ENCODE measurements at regions not wholly inside any gene's neighbourhood (a gene's known extent, or its start where the extent isn't known, plus 50 kb on each side); places are given as distances from the start of the nearest gene placed in this dataset.

GRCh38 chr4:12889054-12889453 is 595.1 kb downstream of the RAB28 start:
- no peak overlapping the region for H3K4me3 Mint-ChIP-seq
- Histone ChIP-seq H3K4me2 (no peak overlapping the region), H2AFZ (no peak overlapping the region), H3K27ac (ENCODE audit: low read depth) (no peak overlapping the region), H3K27me3 (ENCODE audit: insufficient read depth) (no peaks in the 10 kb centered on the region), H3K9me2 (ENCODE audit: insufficient read depth) (peaks cover 13% of the 10 kb centered on the region; the same call in 1 of the 2 replicates), H4K20me1 (replicated peaks; ENCODE audit: insufficient read depth) (no peaks in the 10 kb centered on the region), H3K79me2 (replicated peaks; ENCODE audit: insufficient read depth) (no peaks in the 10 kb centered on the region), H3K36me3 (ENCODE audit: insufficient read depth) (no peaks in the 10 kb centered on the region), H3K4me1 (ENCODE audit: insufficient read depth) (no peaks in the 10 kb centered on the region; the same call in 1 of the 2 replicates), H3K4me3 (no peak overlapping the region), H3F3A (replicated peaks; ENCODE audit: low read depth) (no peaks in the 10 kb centered on the region)
- H3K36me3 Mint-ChIP-seq (ENCODE audit: low read depth): peaks cover 2% of the 10 kb centered on the region; the same call in 2 of the 3 replicates
- peaks cover 14% of the 10 kb centered on the region; the same call in 2 of the 3 replicates for H3K4me1 Mint-ChIP-seq
- no peak overlapping the region for H3K27ac Mint-ChIP-seq
- peaks cover 4% of the 10 kb centered on the region; the same call in 2 of the 3 replicates for H3K9me3 Mint-ChIP-seq
- TF ChIP-seq ZNF114 (CRISPR knock-in tag; IDR thresholded peaks at IDR 0.05) (no peak), CREB1 (CRISPR knock-in tag; IDR thresholded peaks at IDR 0.05; ENCODE audit: low read depth) (no peak), NANOG (IDR thresholded peaks at IDR 0.05; ENCODE audit: borderline replicate concordance) (no peak), STAT1 (IDR thresholded peaks at IDR 0.05; ENCODE audit: unreplicated experiment) (no peak), EZH2phosphoT487 (IDR thresholded peaks at IDR 0.05; ENCODE audit: unreplicated experiment) (no peak), CTCF (conservative IDR thresholded peaks at IDR 0.05; ENCODE audit: low read depth in 2 of 2) (no peak), ZNF331 (CRISPR knock-in tag; IDR thresholded peaks at IDR 0.05; ENCODE audit: low read depth) (no peak), EZH2 (IDR thresholded peaks at IDR 0.05; ENCODE audit: low read depth, unreplicated experiment) (no peak), POLR2AphosphoS5 (IDR thresholded peaks at IDR 0.05; ENCODE audit: low read depth) (no peak), JUNB (IDR thresholded peaks at IDR 0.05; ENCODE audit: unreplicated experiment) (no peak)
- TF ChIP-seq, protein P1, sequence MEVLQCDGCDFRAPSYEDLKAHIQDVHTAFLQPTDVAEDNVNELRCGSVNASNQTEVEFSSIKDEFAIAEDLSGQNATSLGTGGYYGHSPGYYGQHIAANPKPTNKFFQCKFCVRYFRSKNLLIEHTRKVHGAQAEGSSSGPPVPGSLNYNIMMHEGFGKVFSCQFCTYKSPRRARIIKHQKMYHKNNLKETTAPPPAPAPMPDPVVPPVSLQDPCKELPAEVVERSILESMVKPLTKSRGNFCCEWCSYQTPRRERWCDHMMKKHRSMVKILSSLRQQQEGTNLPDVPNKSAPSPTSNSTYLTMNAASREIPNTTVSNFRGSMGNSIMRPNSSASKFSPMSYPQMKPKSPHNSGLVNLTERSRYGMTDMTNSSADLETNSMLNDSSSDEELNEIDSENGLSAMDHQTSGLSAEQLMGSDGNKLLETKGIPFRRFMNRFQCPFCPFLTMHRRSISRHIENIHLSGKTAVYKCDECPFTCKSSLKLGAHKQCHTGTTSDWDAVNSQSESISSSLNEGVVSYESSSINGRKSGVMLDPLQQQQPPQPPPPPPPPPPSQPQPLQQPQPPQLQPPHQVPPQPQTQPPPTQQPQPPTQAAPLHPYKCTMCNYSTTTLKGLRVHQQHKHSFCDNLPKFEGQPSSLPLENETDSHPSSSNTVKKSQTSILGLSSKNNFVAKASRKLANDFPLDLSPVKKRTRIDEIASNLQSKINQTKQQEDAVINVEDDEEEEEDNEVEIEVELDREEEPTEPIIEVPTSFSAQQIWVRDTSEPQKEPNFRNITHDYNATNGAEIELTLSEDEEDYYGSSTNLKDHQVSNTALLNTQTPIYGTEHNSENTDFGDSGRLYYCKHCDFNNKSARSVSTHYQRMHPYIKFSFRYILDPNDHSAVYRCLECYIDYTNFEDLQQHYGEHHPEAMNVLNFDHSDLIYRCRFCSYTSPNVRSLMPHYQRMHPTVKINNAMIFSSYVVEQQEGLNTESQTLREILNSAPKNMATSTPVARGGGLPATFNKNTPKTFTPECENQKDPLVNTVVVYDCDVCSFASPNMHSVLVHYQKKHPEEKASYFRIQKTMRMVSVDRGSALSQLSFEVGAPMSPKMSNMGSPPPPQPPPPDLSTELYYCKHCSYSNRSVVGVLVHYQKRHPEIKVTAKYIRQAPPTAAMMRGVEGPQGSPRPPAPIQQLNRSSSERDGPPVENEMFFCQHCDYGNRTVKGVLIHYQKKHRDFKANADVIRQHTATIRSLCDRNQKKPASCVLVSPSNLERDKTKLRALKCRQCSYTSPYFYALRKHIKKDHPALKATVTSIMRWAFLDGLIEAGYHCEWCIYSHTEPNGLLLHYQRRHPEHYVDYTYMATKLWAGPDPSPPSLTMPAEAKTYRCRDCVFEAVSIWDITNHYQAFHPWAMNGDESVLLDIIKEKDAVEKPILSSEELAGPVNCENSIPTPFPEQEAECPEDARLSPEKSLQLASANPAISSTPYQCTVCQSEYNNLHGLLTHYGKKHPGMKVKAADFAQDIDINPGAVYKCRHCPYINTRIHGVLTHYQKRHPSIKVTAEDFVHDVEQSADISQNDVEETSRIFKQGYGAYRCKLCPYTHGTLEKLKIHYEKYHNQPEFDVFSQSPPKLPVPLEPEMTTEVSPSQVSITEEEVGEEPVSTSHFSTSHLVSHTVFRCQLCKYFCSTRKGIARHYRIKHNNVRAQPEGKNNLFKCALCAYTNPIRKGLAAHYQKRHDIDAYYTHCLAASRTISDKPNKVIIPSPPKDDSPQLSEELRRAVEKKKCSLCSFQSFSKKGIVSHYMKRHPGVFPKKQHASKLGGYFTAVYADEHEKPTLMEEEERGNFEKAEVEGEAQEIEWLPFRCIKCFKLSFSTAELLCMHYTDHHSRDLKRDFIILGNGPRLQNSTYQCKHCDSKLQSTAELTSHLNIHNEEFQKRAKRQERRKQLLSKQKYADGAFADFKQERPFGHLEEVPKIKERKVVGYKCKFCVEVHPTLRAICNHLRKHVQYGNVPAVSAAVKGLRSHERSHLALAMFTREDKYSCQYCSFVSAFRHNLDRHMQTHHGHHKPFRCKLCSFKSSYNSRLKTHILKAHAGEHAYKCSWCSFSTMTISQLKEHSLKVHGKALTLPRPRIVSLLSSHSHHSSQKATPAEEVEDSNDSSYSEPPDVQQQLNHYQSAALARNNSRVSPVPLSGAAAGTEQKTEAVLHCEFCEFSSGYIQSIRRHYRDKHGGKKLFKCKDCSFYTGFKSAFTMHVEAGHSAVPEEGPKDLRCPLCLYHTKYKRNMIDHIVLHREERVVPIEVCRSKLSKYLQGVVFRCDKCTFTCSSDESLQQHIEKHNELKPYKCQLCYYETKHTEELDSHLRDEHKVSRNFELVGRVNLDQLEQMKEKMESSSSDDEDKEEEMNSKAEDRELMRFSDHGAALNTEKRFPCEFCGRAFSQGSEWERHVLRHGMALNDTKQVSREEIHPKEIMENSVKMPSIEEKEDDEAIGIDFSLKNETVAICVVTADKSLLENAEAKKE (CRISPR knock-in tag; IDR thresholded peaks at IDR 0.05): no peak
- TF ChIP-seq, protein P2, sequence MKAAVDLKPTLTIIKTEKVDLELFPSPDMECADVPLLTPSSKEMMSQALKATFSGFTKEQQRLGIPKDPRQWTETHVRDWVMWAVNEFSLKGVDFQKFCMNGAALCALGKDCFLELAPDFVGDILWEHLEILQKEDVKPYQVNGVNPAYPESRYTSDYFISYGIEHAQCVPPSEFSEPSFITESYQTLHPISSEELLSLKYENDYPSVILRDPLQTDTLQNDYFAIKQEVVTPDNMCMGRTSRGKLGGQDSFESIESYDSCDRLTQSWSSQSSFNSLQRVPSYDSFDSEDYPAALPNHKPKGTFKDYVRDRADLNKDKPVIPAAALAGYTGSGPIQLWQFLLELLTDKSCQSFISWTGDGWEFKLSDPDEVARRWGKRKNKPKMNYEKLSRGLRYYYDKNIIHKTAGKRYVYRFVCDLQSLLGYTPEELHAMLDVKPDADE (IDR thresholded peaks at IDR 0.05): no peak
- TF ChIP-seq, protein P3, sequence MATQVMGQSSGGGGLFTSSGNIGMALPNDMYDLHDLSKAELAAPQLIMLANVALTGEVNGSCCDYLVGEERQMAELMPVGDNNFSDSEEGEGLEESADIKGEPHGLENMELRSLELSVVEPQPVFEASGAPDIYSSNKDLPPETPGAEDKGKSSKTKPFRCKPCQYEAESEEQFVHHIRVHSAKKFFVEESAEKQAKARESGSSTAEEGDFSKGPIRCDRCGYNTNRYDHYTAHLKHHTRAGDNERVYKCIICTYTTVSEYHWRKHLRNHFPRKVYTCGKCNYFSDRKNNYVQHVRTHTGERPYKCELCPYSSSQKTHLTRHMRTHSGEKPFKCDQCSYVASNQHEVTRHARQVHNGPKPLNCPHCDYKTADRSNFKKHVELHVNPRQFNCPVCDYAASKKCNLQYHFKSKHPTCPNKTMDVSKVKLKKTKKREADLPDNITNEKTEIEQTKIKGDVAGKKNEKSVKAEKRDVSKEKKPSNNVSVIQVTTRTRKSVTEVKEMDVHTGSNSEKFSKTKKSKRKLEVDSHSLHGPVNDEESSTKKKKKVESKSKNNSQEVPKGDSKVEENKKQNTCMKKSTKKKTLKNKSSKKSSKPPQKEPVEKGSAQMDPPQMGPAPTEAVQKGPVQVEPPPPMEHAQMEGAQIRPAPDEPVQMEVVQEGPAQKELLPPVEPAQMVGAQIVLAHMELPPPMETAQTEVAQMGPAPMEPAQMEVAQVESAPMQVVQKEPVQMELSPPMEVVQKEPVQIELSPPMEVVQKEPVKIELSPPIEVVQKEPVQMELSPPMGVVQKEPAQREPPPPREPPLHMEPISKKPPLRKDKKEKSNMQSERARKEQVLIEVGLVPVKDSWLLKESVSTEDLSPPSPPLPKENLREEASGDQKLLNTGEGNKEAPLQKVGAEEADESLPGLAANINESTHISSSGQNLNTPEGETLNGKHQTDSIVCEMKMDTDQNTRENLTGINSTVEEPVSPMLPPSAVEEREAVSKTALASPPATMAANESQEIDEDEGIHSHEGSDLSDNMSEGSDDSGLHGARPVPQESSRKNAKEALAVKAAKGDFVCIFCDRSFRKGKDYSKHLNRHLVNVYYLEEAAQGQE (IDR thresholded peaks at IDR 0.05; ENCODE audit: unreplicated experiment): no peak
- ATAC-seq: no peak
- H3K27me3 Mint-ChIP-seq (ENCODE audit: insufficient read depth, low read depth, poor library complexity): peaks cover 1% of the 10 kb centered on the region
- DNase-seq (ENCODE audit: low spot score): no peak
